WTC11 (cell line): ENCODE measurements at regions not wholly inside any gene's neighbourhood (a gene's known extent, or its start where the extent isn't known, plus 50 kb on each side); places are given as distances from the start of the nearest gene placed in this dataset.

ENCODE experiments used
- AR ChIP-seq: fragments of 250-450 bp; sonication (Bioruptor Pico); IDR thresholded peaks from 2 replicates; pipeline ENCODE4 v1.9.0; 2021; ENCODE audit warnings: mild to moderate bottlenecking
- CREB1 ChIP-seq: sonication (generic); formaldehyde crosslinking; IDR thresholded peaks from 2 replicates; pipeline ENCODE4 v1.8.0; 2023; ENCODE audit warnings: mild to moderate bottlenecking, missing genetic modification reagents
- CREM ChIP-seq: sonication (generic); formaldehyde crosslinking; IDR thresholded peaks from 2 replicates; pipeline ENCODE4 v1.8.1; 2022; ENCODE audit warnings: mild to moderate bottlenecking, missing genetic modification reagents, moderate library complexity
- CTCF ChIP-seq: fragments of 200-600 bp; IDR thresholded peaks from 2 replicates; pipeline ENCODE4 v1.8.0; 2022; ENCODE audit warnings: antibody characterized with exemption
- EMX1 ChIP-seq: fragments of 250-450 bp; sonication (Bioruptor Pico); IDR thresholded peaks from 2 replicates; pipeline ENCODE4 v1.8.0; 2021; ENCODE audit warnings: mild to moderate bottlenecking
- JUN ChIP-seq: sonication (generic); formaldehyde crosslinking; IDR thresholded peaks from 2 replicates; pipeline ENCODE4 v1.8.0; 2023; ENCODE audit warnings: mild to moderate bottlenecking, missing genetic modification reagents
- NR3C1 ChIP-seq: sonication (generic); formaldehyde crosslinking; conservative IDR thresholded peaks from 2 replicates; pipeline ENCODE4 v1.8.1; 2023; ENCODE audit warnings: low read depth, mild to moderate bottlenecking, missing genetic modification reagents
- TEAD4 ChIP-seq: sonication (generic); formaldehyde crosslinking; IDR thresholded peaks from 2 replicates; pipeline ENCODE4 v1.8.0; 2022; ENCODE audit warnings: mild to moderate bottlenecking, missing genetic modification reagents
- TP53 ChIP-seq: sonication (generic); formaldehyde crosslinking; IDR thresholded peaks from 2 replicates; pipeline ENCODE4 v1.8.1; 2023; ENCODE audit warnings: mild to moderate bottlenecking, missing genetic modification reagents
- USF2 ChIP-seq: sonication (generic); formaldehyde crosslinking; IDR thresholded peaks from 2 replicates; pipeline ENCODE4 v1.8.1; 2023; ENCODE audit warnings: mild to moderate bottlenecking, missing genetic modification reagents, moderate library complexity
- ZBTB21 ChIP-seq: sonication (generic); formaldehyde crosslinking; IDR thresholded peaks from 2 replicates; pipeline ENCODE4 v1.8.1; 2023; ENCODE audit warnings: mild to moderate bottlenecking, missing genetic modification reagents, borderline replicate concordance
- ZNF423 ChIP-seq: fragments of 250-450 bp; sonication (Bioruptor Pico); IDR thresholded peaks from 2 replicates; pipeline ENCODE4 v2.1.2; 2022; ENCODE audit warnings: mild to moderate bottlenecking, moderate library complexity

- TF ChIP-seq ZBTB21 (no peak), AR (CRISPR knock-in tag) (no peak), CTCF (no peak), NR3C1 (no peak), TEAD4 (CRISPR knock-in tag) (no peak), EMX1 (no peak), USF2 (CRISPR knock-in tag) (no peak), CREM (CRISPR knock-in tag) (no peak), ZNF423 (CRISPR knock-in tag) (no peak), CREB1 (CRISPR knock-in tag) (no peak), JUN (CRISPR knock-in tag) (no peak), TP53 (no peak)
These were observed 526.9 kb downstream of the RFC3 start for GRCh38 chr13:34344816-34345215.
